PC-3 (cell line): ENCODE measurements at regions not wholly inside any gene's neighbourhood (a gene's known extent, or its start where the extent isn't known, plus 50 kb on each side); places are given as distances from the start of the nearest gene placed in this dataset.

ENCODE experiments used
- ATAC-seq: fragments of 200-7000 bp; cut with Tn5 transposase; 2 replicates; pipeline ENCODE4 v1.9.1; 2020; ENCODE audit warnings: mild to moderate bottlenecking, moderate library complexity
- BruUV-seq: library from RNA; stranded (reverse); fragments of 400-500 nt; replicated peaks from 2 replicates; lab custom pipeline; 2021; lab: Mats Ljungman, UMichigan
- CTCF ChIA-PET: fragments of 300-600 bp; sonication (Branson Sonifier 250); formaldehyde crosslinking; loops from one replicate; lab custom pipeline; 2022; ENCODE audit warnings: antibody characterized with exemption; lab: Charles Lee
- POLR2A ChIA-PET: fragments of 300-600 bp; sonication (Branson Sonifier 250); formaldehyde crosslinking; loops from one replicate; lab custom pipeline; 2022; ENCODE audit warnings: antibody characterized with exemption; ENCODE audit not compliant: unreplicated experiment; lab: Charles Lee
- DNase-seq: peaks from one replicate; pipeline ENCODE4 v3.0.0-alpha.2; 2015
- H2AFZ ChIP-seq: fragments of 300-600 bp; sonication (generic); 2 replicates; pipeline ENCODE4 v1.6.0; 2016; ENCODE audit warnings: antibody characterized with exemption, low read length
- H3F3A ChIP-seq: fragments of 300-600 bp; sonication (generic); one replicate; pipeline ENCODE4 v1.6.0; 2017; ENCODE audit warnings: antibody characterized with exemption, low read length, control low read depth, mild to moderate bottlenecking; ENCODE audit not compliant: unreplicated experiment
- H3K27ac ChIP-seq: fragments of 300-600 bp; sonication (generic); 2 replicates; pipeline ENCODE4 v1.5.1; 2016; ENCODE audit warnings: mild to moderate bottlenecking, low read length
- H3K27me3 ChIP-seq: fragments of 300-600 bp; sonication (generic); 2 replicates; pipeline ENCODE4 v1.6.1; 2016; ENCODE audit warnings: low read length, mixed read lengths
- H3K36me3 ChIP-seq: fragments of 300-600 bp; sonication (generic); 2 replicates; pipeline ENCODE4 v1.6.1; 2016; ENCODE audit warnings: low read depth, mixed run types, low read length, mixed read lengths
- H3K4me1 ChIP-seq: fragments of 300-600 bp; sonication (generic); 2 replicates; pipeline ENCODE4 v1.5.1; 2016; ENCODE audit warnings: low read length; ENCODE audit not compliant: insufficient read depth
- H3K4me2 ChIP-seq: fragments of 300-600 bp; sonication (generic); 2 replicates; pipeline ENCODE4 v1.6.0; 2016; ENCODE audit warnings: low read length
- H3K4me3 ChIP-seq: fragments of 300-600 bp; sonication (generic); 2 replicates; pipeline ENCODE4 v1.5.1; 2016; ENCODE audit warnings: mild to moderate bottlenecking, low read length, mixed read lengths
- H3K79me2 ChIP-seq: fragments of 300-600 bp; sonication (generic); 2 replicates; pipeline ENCODE4 v1.6.1; 2017; ENCODE audit warnings: low read length, mixed read lengths
- H3K9ac ChIP-seq: fragments of 300-600 bp; sonication (generic); 2 replicates; pipeline ENCODE4 v1.6.0; 2016; ENCODE audit warnings: mild to moderate bottlenecking, low read length
- H3K9me2 ChIP-seq: fragments of 300-600 bp; sonication (generic); replicated peaks from 2 replicates; pipeline ENCODE4 v1.6.1; 2016; ENCODE audit warnings: mixed run types, low read length, mixed read lengths
- H3K9me3 ChIP-seq: fragments of 300-600 bp; sonication (generic); 2 replicates; pipeline ENCODE4 v1.6.1; 2016; ENCODE audit warnings: low read length, mixed read lengths
- H4K20me1 ChIP-seq: fragments of 300-600 bp; sonication (generic); 2 replicates; pipeline ENCODE4 v1.6.1; 2016; ENCODE audit warnings: low read length, mixed read lengths
- CTCF ChIP-seq: fragments of 300-600 bp; sonication (generic); conservative IDR thresholded peaks from 2 replicates; pipeline ENCODE4 v1.5.1; 2017; ENCODE audit warnings: antibody characterized with exemption, low read depth, mild to moderate bottlenecking, low read length
- EZH2 ChIP-seq: fragments of 300-600 bp; sonication (generic); IDR thresholded peaks from one replicate; pipeline ENCODE4 v1.6.1; 2017; ENCODE audit warnings: antibody characterized with exemption, mild to moderate bottlenecking, low read length; ENCODE audit not compliant: unreplicated experiment
- EZH2phosphoT487 ChIP-seq: fragments of 300-600 bp; sonication (generic); IDR thresholded peaks from 2 replicates; pipeline ENCODE4 v1.6.1; 2018; ENCODE audit warnings: mild to moderate bottlenecking, antibody characterized with exemption, low read length, borderline replicate concordance
- intact Hi-C: fragments of 100-400 bp; cut with micrococcal nuclease; formaldehyde crosslinking; loops from 2 replicates; pipeline ENCODE4 v1.9.0; 2023

GRCh38 chr12:111108726-111109125 is 188.3 kb upstream of the MYL2 start:
- Histone ChIP-seq H3K4me1 (no peaks in the 10 kb centered on the region), H3K9ac (no peak overlapping the region), H3K27ac (no peak overlapping the region), H2AFZ (no peak overlapping the region), H3K27me3 (peaks cover 65% of the 10 kb centered on the region), H4K20me1 (no peaks in the 10 kb centered on the region), H3K36me3 (no peaks in the 10 kb centered on the region), H3K4me2 (no peak overlapping the region), H3K4me3 (no peak overlapping the region), H3K79me2 (no peaks in the 10 kb centered on the region), H3K9me2 (no peaks in the 10 kb centered on the region), H3K9me3 (no peaks in the 10 kb centered on the region), H3F3A (no peaks in the 10 kb centered on the region)
- no TSS peak for BruUV-seq
- TF ChIP-seq CTCF (no peak), EZH2 (no peak), EZH2phosphoT487 (no peak)
- POLR2A ChIA-PET = no interaction called here
- ATAC-seq (no peak), DNase-seq (no peak)
- CTCF ChIA-PET = no interaction called here
- intact Hi-C loops = no loop called here

DNA sequence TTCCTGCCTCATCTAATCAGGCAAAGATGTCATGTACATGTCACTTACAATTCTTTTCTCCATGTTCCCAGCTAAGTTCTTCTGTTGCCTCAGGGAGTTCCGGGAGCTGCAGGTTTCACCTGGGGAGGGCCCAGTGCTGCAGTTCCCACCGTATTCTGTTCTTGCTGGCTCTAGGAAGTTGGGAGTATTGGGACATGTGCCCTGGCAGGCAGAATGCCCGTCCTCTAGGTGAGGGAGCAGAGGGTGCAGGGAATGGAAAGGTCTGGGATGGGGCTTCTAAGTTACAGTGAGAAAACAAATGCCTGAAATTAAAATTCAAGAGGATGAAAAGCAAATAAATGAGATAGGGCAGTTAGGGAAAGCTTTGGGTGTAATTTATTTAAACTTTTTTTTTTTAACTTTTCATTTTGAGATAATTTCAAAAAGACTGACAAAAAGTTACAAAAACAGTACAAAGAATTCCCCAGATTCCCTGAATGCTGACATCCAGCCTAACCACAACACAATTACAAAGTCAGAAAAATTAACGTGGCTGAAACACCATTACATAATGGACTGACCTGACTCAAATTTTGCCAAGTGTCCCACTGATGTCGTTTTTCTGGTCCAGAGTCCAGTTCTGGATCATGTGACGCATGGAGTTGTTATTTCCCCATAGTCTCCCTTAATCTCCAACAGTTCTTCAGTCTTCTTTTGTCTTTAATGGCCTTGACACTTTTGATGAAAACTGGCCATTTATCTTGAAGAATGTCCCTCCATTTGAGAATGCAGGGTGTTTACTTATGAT is 187.2 kb upstream of the MYL2 start:
- Histone ChIP-seq H3K27ac (no peak overlapping the region), H3K4me1 (no peaks in the 10 kb centered on the region), H3K9me2 (no peaks in the 10 kb centered on the region), H3K4me2 (no peak overlapping the region), H3K79me2 (no peaks in the 10 kb centered on the region), H4K20me1 (no peaks in the 10 kb centered on the region), H3K36me3 (no peaks in the 10 kb centered on the region), H3K9me3 (no peaks in the 10 kb centered on the region), H2AFZ (no peak overlapping the region), H3K27me3 (peaks cover 70% of the 10 kb centered on the region), H3K9ac (no peak overlapping the region), H3K4me3 (no peak overlapping the region), H3F3A (no peaks in the 10 kb centered on the region)
- CTCF ChIA-PET = no interaction called here
- ATAC-seq (no peak), DNase-seq (no peak)
- TF ChIP-seq EZH2phosphoT487 (no peak), EZH2 (no peak), CTCF (no peak)
- BruUV-seq = no TSS peak
- intact Hi-C loops = no loop called here
- POLR2A ChIA-PET = no interaction called here

DNA sequence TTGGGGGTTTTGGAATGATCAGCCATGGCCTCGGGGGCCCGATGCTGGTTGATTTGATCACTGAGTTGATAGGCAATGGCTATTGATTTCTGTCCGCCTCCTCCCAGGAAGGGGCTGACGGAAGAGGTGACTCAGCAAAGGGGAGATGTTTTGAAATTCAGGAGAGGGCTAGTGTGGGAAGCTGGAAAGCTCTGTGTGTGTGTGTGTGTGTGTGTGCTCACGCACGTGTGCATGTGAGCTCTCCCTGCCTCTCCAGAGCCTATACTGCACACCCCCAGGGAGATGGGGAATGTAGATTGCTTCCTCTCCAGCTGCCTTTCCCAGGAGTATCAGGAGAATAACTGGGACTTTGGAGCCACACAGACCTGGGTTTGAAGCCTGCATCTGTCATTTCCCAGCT is 184.9 kb upstream of the MYL2 start:
- ChIA-PET CTCF (no interaction called here), POLR2A (no interaction called here)
- Histone ChIP-seq H3K4me1 (no peaks in the 10 kb centered on the region), H3K79me2 (no peaks in the 10 kb centered on the region), H3F3A (no peaks in the 10 kb centered on the region), H4K20me1 (no peaks in the 10 kb centered on the region), H2AFZ (no peak overlapping the region), H3K27ac (no peak overlapping the region), H3K4me2 (no peak overlapping the region), H3K9me3 (no peaks in the 10 kb centered on the region), H3K27me3 (peaks cover 69% of the 10 kb centered on the region), H3K4me3 (no peak overlapping the region), H3K9ac (no peak overlapping the region), H3K36me3 (no peaks in the 10 kb centered on the region), H3K9me2 (no peaks in the 10 kb centered on the region)
- no peak for ATAC-seq
- intact Hi-C loops = no loop called here
- TF ChIP-seq EZH2phosphoT487 = no peak
- TF ChIP-seq EZH2 = no peak
- no peak for TF ChIP-seq CTCF
- BruUV-seq = no TSS peak
- DNase-seq = no peak
